ENCODE measurements at regions not wholly inside any gene's neighbourhood (a gene's known extent, or its start where the extent isn't known, plus 50 kb on each side); places are given as distances from the start of the nearest gene placed in this dataset.

GRCh38 chr1:106675558-106675957 is 380.9 kb upstream of the PRMT6 start:
- Mint-ChIP-seq H3K4me3 (no peak overlapping the region), H3K27ac (no peak overlapping the region), H3K9me3 (no peaks in the 10 kb centered on the region), H3K4me1 (no peaks in the 10 kb centered on the region), H3K36me3 (ENCODE audit: low read depth) (no peaks in the 10 kb centered on the region), H3K27me3 (no peaks in the 10 kb centered on the region)
- no peak for TF ChIP-seq CTCF (IDR thresholded peaks at IDR 0.05)
- no peak for DNase-seq
- intact Hi-C loops (cut with micrococcal nuclease): no loop called here
- ChIA-PET CTCF (no interaction called here), POLR2A (no interaction called here)
- no peak for ATAC-seq (ENCODE audit: low read depth)

- no peak for TF ChIP-seq CTCF (IDR thresholded peaks at IDR 0.05)
- Mint-ChIP-seq H3K36me3 (ENCODE audit: low read depth) (no peaks in the 10 kb centered on the region), H3K27me3 (no peaks in the 10 kb centered on the region), H3K27ac (no peak overlapping the region), H3K4me3 (no peak overlapping the region), H3K9me3 (no peaks in the 10 kb centered on the region), H3K4me1 (no peaks in the 10 kb centered on the region)
- ATAC-seq (ENCODE audit: low read depth) (no peak), DNase-seq (no peak)
- intact Hi-C loops (cut with micrococcal nuclease): no loop called here
- ChIA-PET POLR2A (no interaction called here), CTCF (no interaction called here)
These were observed 380.5 kb upstream of the PRMT6 start for GRCh38 chr1:106676021-106676420.

- intact Hi-C loops (cut with micrococcal nuclease): no loop called here
- ChIA-PET POLR2A (no interaction called here), CTCF (no interaction called here)
- Mint-ChIP-seq H3K27ac (no peak overlapping the region), H3K4me3 (no peak overlapping the region), H3K4me1 (no peaks in the 10 kb centered on the region), H3K36me3 (ENCODE audit: low read depth) (no peaks in the 10 kb centered on the region), H3K9me3 (no peaks in the 10 kb centered on the region), H3K27me3 (no peaks in the 10 kb centered on the region)
- DNase-seq (no peak), ATAC-seq (ENCODE audit: low read depth) (no peak)
- TF ChIP-seq CTCF (IDR thresholded peaks at IDR 0.05): no peak
These were observed 379.3 kb upstream of the PRMT6 start for GRCh38 chr1:106677181-106677580.

- no peak for ATAC-seq (ENCODE audit: low read depth)
- H3K27me3 Mint-ChIP-seq: no peaks in the 10 kb centered on the region
- H3K4me3 Mint-ChIP-seq: no peak overlapping the region
- ChIA-PET POLR2A (no interaction called here), CTCF (no interaction called here)
- intact Hi-C loops (cut with micrococcal nuclease): no loop called here
- H3K9me3 Mint-ChIP-seq: no peaks in the 10 kb centered on the region
- no peak overlapping the region for H3K27ac Mint-ChIP-seq
- no peak for TF ChIP-seq CTCF (IDR thresholded peaks at IDR 0.05)
- DNase-seq: no peak
- H3K4me1 Mint-ChIP-seq: no peaks in the 10 kb centered on the region
- no peaks in the 10 kb centered on the region for H3K36me3 Mint-ChIP-seq (ENCODE audit: low read depth)
These were observed 378.8 kb upstream of the PRMT6 start for GRCh38 chr1:106677721-106678120.

GRCh38 chr1:106678279-106679050 is 378.0 kb upstream of the PRMT6 start:
- no peak overlapping the region for H3K27ac Mint-ChIP-seq
- CTCF ChIA-PET: no interaction called here
- no peak overlapping the region for H3K4me3 Mint-ChIP-seq
- DNase-seq: no peak
- no peaks in the 10 kb centered on the region for H3K27me3 Mint-ChIP-seq
- no peaks in the 10 kb centered on the region for H3K36me3 Mint-ChIP-seq (ENCODE audit: low read depth)
- POLR2A ChIA-PET: no interaction called here
- ATAC-seq (ENCODE audit: low read depth): no peak
- intact Hi-C loops (cut with micrococcal nuclease): no loop called here
- H3K9me3 Mint-ChIP-seq: no peaks in the 10 kb centered on the region
- TF ChIP-seq CTCF (IDR thresholded peaks at IDR 0.05): no peak
- no peaks in the 10 kb centered on the region for H3K4me1 Mint-ChIP-seq

Data from activated B cell treated with CpG ODN at 0.5 μM for 24 hours (primary cell).